Activated naive CD8-positive, alpha-beta T cell treated with anti-CD3 and anti-CD28 coated beads, Interleukin-2, amount 10 ng/mL, durations not matched to agents 7 days and 5 days (primary cell): ENCODE measurements at regions not wholly inside any gene's neighbourhood (a gene's known extent, or its start where the extent isn't known, plus 50 kb on each side); places are given as distances from the start of the nearest gene placed in this dataset.

Source experiments
- ATAC-seq: fragments of 150-1000 bp; cut with Tn5 transposase; one replicate; pipeline ENCODE4 v1.10.0; 2021; ENCODE audit warnings: low read depth, moderate library complexity
- POLR2A ChIA-PET: fragments of 350-600 bp; sonication (Branson Sonifier 250); formaldehyde crosslinking; loops from one replicate; lab custom pipeline; 2021; ENCODE audit warnings: antibody characterized with exemption; lab: Charles Lee
- DNase-seq: peaks from one replicate; pipeline ENCODE4 v3.0.0; 2021
- H3K27ac Mint-ChIP-seq: one replicate; pipeline ENCODE4 v1.8.0; 2022; ENCODE audit warnings: mild to moderate bottlenecking, mixed read lengths
- H3K27me3 Mint-ChIP-seq: one replicate; pipeline ENCODE4 v1.8.0; 2022; ENCODE audit warnings: mild to moderate bottlenecking, moderate library complexity, mixed read lengths
- H3K36me3 Mint-ChIP-seq: one replicate; pipeline ENCODE4 v1.8.0; 2021; ENCODE audit warnings: mild to moderate bottlenecking, mixed read lengths
- H3K4me1 Mint-ChIP-seq: one replicate; pipeline ENCODE4 v1.8.0; 2021; ENCODE audit warnings: mixed read lengths
- H3K4me3 Mint-ChIP-seq: one replicate; pipeline ENCODE4 v1.8.0; 2022; ENCODE audit warnings: mild to moderate bottlenecking, moderate library complexity, mixed read lengths
- H3K9me3 Mint-ChIP-seq: one replicate; pipeline ENCODE4 v1.8.0; 2021; ENCODE audit warnings: mixed read lengths

GRCh38 chrX:10755439-10756334 is 135.3 kb upstream of the MID1 start:
- no peaks in the 10 kb centered on the region for H3K36me3 Mint-ChIP-seq

DNA sequence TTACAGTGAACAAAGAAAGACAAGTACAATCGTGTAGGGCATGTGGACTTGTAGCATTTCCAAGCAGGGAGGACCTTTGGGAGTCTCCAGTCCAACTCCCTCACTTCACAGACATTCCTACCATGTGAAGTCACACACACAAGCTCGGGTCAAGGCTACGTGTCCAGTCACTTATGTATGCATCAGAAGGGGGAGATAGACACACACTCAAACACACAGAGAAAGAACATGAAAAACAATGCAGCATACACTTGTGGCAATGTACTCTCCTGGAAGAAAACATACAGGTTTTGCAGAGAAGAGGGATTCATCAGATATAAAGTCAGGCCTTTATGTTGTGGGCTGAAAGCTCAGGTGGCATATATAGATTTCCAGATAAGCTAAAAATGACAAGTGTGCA is 136.1 kb upstream of the MID1 start:
- H3K36me3 Mint-ChIP-seq: no peaks in the 10 kb centered on the region
- no peaks in the 10 kb centered on the region for H3K27me3 Mint-ChIP-seq
- no peaks in the 10 kb centered on the region for H3K4me1 Mint-ChIP-seq
- H3K4me3 Mint-ChIP-seq: no peak overlapping the region
- POLR2A ChIA-PET: no interaction called here
- ATAC-seq (no peak), DNase-seq (no peak)
- H3K9me3 Mint-ChIP-seq: no peaks in the 10 kb centered on the region
- H3K27ac Mint-ChIP-seq: no peak overlapping the region

More at GRCh38 chrX:10755439-10756334, 135.3 kb upstream of the MID1 start:
- no peak overlapping the region for H3K4me3 Mint-ChIP-seq
- no peaks in the 10 kb centered on the region for H3K27me3 Mint-ChIP-seq
- no peaks in the 10 kb centered on the region for H3K9me3 Mint-ChIP-seq
- DNase-seq (no peak), ATAC-seq (no peak)
- H3K4me1 Mint-ChIP-seq: no peaks in the 10 kb centered on the region
- POLR2A ChIA-PET: no interaction called here
- H3K27ac Mint-ChIP-seq: no peak overlapping the region

GRCh38 chrX:10759141-10759799 is 138.9 kb upstream of the MID1 start:
- H3K27ac Mint-ChIP-seq: no peak overlapping the region
- no peaks in the 10 kb centered on the region for H3K27me3 Mint-ChIP-seq
- H3K4me1 Mint-ChIP-seq: no peaks in the 10 kb centered on the region
- ATAC-seq (no peak), DNase-seq (no peak)
- POLR2A ChIA-PET: no interaction called here
- no peak overlapping the region for H3K4me3 Mint-ChIP-seq
- H3K36me3 Mint-ChIP-seq: no peaks in the 10 kb centered on the region
- H3K9me3 Mint-ChIP-seq: no peaks in the 10 kb centered on the region

DNA sequence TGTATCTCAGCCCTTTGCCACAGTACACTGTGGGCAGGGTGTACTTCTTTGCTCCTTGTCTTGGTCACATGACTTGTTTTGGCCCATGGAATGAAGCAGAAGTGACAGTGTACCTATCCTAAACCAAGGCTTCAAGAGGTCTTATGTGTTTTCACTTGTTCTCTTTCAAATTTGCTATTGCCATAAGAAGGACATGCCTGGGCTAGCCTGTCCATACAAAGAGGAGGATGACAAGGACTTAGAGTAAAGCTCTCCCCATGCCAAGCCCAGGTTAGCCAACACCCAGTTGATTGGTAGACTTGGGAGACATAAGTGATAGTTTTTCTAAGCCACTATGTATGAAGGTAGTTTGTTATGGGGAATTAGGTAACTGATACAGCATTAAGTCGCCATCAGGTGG is 141.1 kb upstream of the MID1 start:
- Mint-ChIP-seq H3K9me3 (no peaks in the 10 kb centered on the region), H3K4me1 (no peaks in the 10 kb centered on the region), H3K27me3 (no peaks in the 10 kb centered on the region), H3K27ac (no peak overlapping the region), H3K4me3 (no peak overlapping the region), H3K36me3 (no peaks in the 10 kb centered on the region)
- POLR2A ChIA-PET: no interaction called here
- DNase-seq (no peak), ATAC-seq (no peak)

DNA sequence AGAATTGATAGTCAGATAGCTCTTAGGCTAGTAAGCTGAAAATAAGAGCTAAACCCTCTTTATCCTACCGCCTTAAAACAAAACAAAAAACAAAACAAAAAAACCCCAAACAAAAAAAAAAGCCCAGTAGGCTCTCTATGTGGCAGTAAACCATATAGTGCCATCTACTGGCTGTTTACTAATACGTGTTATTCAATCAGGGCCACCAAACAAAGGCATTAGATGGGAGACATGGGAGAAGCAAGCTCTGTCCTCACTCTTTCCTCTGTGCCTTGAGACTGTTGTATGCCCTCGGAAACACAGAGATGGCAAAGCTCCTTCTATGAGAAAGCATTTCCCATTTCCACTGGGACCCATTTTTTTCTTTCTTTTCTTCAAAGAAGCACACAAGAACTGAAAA is 148.8 kb upstream of the MID1 start:
- Mint-ChIP-seq H3K36me3 (no peaks in the 10 kb centered on the region), H3K4me1 (no peaks in the 10 kb centered on the region), H3K27me3 (no peaks in the 10 kb centered on the region), H3K4me3 (no peak overlapping the region), H3K9me3 (no peaks in the 10 kb centered on the region), H3K27ac (no peak overlapping the region)
- ATAC-seq: no peak
- DNase-seq: no peak
- POLR2A ChIA-PET: no interaction called here

DNA sequence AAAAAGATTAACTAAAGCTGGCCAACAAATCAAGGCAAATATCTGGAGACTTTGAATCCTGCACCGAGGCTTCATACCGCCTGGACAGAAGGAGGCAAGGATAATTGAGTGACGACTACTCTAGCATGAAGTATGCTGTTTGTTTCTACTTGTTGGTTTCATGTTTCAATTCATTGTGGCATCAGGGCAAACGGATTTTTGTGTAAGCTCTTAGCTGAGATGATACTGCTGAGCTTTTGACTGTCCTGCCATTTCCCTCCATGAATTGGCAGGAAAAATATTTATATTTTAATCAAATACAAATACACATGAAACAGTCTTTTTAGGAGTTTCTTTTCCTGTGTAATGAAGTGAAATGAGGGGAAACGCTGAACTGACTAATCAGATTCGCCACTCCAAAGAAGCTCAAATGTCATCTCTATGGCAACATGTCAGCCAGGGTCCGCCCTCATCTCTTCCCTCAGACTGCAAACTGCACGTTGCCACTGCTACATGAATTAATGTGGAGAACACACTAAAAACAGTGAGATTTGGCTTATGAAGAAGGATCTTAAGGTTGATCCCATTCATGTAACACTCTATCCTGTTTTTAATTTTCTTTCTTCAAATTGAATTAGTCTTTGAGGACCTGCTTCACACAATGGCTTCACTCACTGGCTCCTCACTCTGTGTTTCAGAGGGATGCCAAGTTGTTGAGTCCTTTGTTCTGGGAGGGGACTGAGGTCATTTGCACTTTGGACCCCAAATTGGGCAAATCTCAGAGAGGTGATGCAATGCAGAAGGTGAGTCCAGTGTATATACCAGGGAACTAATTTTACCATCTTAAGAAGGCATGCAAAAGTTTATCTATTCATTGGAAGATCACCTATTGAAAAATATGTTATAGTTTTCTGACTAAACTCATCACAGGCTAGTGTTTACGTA is 149.6 kb upstream of the MID1 start:
- no peaks in the 10 kb centered on the region for H3K4me1 Mint-ChIP-seq
- no peak overlapping the region for H3K4me3 Mint-ChIP-seq
- DNase-seq (no peak), ATAC-seq (no peak)
- H3K27me3 Mint-ChIP-seq: no peaks in the 10 kb centered on the region
- no peaks in the 10 kb centered on the region for H3K9me3 Mint-ChIP-seq
- H3K27ac Mint-ChIP-seq: no peak overlapping the region
- POLR2A ChIA-PET: no interaction called here
- no peaks in the 10 kb centered on the region for H3K36me3 Mint-ChIP-seq

- ATAC-seq: no peak
- no peaks in the 10 kb centered on the region for H3K27me3 Mint-ChIP-seq
- POLR2A ChIA-PET: no interaction called here
- H3K9me3 Mint-ChIP-seq: no peaks in the 10 kb centered on the region
- no peaks in the 10 kb centered on the region for H3K36me3 Mint-ChIP-seq
- H3K27ac Mint-ChIP-seq: no peak overlapping the region
- no peaks in the 10 kb centered on the region for H3K4me1 Mint-ChIP-seq
- DNase-seq: no peak
- H3K4me3 Mint-ChIP-seq: no peak overlapping the region
These were observed 152.9 kb upstream of the MID1 start for GRCh38 chrX:10773318-10773717.

DNA sequence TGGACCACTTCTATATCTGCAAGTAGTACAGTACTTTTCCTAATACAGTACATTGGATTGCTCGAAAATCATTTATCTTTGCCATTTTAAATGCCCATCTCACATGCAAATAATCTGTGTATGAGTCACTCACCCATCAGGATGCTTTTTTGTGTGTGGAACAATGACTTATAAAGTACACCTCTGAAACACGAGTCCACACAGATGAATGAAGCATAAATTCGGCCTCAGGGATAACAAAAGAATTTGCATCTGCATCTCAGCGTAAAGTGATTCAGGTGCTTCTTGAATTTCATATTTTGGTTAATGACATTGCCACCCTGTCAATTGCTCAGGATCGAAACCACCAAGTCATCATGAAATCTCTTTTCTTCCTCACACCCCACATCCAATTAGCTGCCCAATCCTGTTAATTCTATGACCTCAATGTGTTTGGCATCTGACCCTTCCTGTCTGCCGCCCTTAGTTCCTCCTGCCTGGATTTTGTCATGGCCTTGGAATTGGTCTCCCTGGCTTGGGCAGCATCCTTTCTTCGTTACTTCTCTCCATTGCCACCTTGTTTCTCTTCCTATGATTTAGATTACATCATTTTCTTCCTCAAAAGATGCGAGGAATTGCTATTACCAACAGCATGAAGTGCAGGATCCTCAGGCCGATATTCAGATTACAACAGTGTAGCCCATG is 161.6 kb upstream of the MID1 start:
- H3K27me3 Mint-ChIP-seq: peaks cover 1% of the 10 kb centered on the region
- no peaks in the 10 kb centered on the region for H3K9me3 Mint-ChIP-seq
- POLR2A ChIA-PET: no interaction called here

GRCh38 chrX:10783451-10783995 is 163.1 kb upstream of the MID1 start:
- no peak overlapping the region for H3K4me3 Mint-ChIP-seq
- POLR2A ChIA-PET: no interaction called here

More for the DNA sequence above, 161.6 kb upstream of the MID1 start:
- ATAC-seq (no peak), DNase-seq (no peak)
- Mint-ChIP-seq H3K27ac (no peak overlapping the region), H3K4me1 (no peaks in the 10 kb centered on the region), H3K4me3 (no peak overlapping the region), H3K36me3 (no peaks in the 10 kb centered on the region)

GRCh38 chrX:10787264-10787663 is 166.9 kb upstream of the MID1 start:
- H3K4me1 Mint-ChIP-seq: no peaks in the 10 kb centered on the region
- H3K27me3 Mint-ChIP-seq: no peaks in the 10 kb centered on the region
- no peaks in the 10 kb centered on the region for H3K9me3 Mint-ChIP-seq
- ATAC-seq: no peak
- no peak overlapping the region for H3K4me3 Mint-ChIP-seq
- H3K36me3 Mint-ChIP-seq: no peaks in the 10 kb centered on the region
- no peak overlapping the region for H3K27ac Mint-ChIP-seq
- POLR2A ChIA-PET: no interaction called here
- no peak for DNase-seq

More at GRCh38 chrX:10783451-10783995, 163.1 kb upstream of the MID1 start:
- Mint-ChIP-seq H3K27me3 (peaks cover 1% of the 10 kb centered on the region), H3K9me3 (no peaks in the 10 kb centered on the region), H3K27ac (no peak overlapping the region), H3K36me3 (no peaks in the 10 kb centered on the region), H3K4me1 (no peaks in the 10 kb centered on the region)
- ATAC-seq (no peak), DNase-seq (no peak)

GRCh38 chrX:10794203-10794630 is 173.8 kb upstream of the MID1 start:
- POLR2A ChIA-PET: no interaction called here
- no peaks in the 10 kb centered on the region for H3K36me3 Mint-ChIP-seq
- no peaks in the 10 kb centered on the region for H3K9me3 Mint-ChIP-seq
- DNase-seq: no peak
- ATAC-seq: no peak
- H3K27ac Mint-ChIP-seq: no peak overlapping the region
- H3K4me1 Mint-ChIP-seq: no peaks in the 10 kb centered on the region
- H3K27me3 Mint-ChIP-seq: no peaks in the 10 kb centered on the region
- H3K4me3 Mint-ChIP-seq: no peak overlapping the region

DNA sequence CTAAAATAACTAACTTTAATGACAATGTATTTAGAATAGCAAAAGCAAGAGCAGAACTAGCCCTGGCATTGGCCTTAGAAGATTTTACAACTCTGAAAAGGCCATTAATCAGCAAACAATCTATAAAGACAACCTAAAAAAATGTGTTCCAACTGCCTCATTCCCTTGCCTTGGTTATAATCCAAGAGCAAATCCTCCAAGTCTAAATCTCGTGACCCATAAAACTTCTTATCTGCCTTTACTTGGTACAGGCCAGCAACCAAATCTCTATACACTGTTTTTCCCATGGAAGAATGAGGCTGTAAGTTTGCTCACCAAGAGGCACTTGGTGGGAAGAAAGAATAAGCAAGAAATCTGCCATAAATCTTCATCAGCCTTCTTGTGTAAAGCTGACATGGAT is 175.3 kb upstream of the MID1 start:
- no peaks in the 10 kb centered on the region for H3K4me1 Mint-ChIP-seq
- ATAC-seq (no peak), DNase-seq (no peak)
- no peaks in the 10 kb centered on the region for H3K9me3 Mint-ChIP-seq
- H3K27ac Mint-ChIP-seq: no peak overlapping the region
- H3K27me3 Mint-ChIP-seq: no peaks in the 10 kb centered on the region
- no peak overlapping the region for H3K4me3 Mint-ChIP-seq
- H3K36me3 Mint-ChIP-seq: no peaks in the 10 kb centered on the region
- POLR2A ChIA-PET: no interaction called here

DNA sequence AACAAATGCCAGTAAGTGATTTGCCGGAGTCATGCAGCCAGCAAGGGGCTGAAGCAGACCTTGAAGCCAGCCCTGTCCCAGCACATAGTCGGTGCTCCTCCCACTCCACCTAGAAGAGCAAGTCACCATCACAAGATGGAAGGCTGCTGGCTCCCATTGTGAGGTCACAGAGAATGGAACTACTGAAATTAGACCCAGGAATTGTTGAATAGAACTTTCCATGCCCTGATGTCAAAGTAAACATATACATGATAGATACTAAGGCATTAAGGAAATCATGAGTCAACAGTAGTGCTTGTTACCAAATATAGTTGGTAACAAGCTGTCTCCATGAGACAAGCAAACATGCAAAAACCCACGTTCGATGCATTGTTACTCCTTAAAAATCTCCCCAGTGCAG is 177.1 kb upstream of the MID1 start:
- no peaks in the 10 kb centered on the region for H3K4me1 Mint-ChIP-seq
- DNase-seq (no peak), ATAC-seq (no peak)
- no peaks in the 10 kb centered on the region for H3K9me3 Mint-ChIP-seq
- H3K4me3 Mint-ChIP-seq: no peak overlapping the region
- H3K27ac Mint-ChIP-seq: no peak overlapping the region
- no peaks in the 10 kb centered on the region for H3K27me3 Mint-ChIP-seq
- POLR2A ChIA-PET: no interaction called here
- no peaks in the 10 kb centered on the region for H3K36me3 Mint-ChIP-seq
